ENCODE measurements at regions not wholly inside any gene's neighbourhood (a gene's known extent, or its start where the extent isn't known, plus 50 kb on each side); places are given as distances from the start of the nearest gene placed in this dataset.

DNA sequence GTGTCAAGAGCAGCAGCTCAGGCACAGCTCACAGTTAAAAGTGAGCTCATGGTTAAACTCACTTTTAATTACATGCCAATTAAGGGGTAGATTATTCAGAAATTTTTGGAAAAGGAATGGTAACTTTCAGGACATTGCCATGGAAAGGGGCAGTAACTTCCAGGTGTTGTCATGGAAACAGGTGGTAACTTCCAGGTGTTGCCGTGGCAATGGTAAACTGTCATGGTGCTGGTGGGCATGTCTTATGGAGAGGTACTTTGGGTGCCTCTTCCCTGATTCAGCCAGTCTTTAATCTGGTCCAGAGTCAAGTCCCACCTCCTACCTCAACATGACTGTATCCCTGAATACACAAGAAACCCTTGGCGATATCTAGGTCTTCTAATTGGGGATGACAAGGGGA lies 223.2 kb upstream of the TAS2R1 start:
- Histone ChIP-seq H3K9me3 (replicated peaks) (peaks cover 19% of the 10 kb centered on the region), H3K4me1 (no peaks in the 10 kb centered on the region), H3K27ac (replicated peaks) (no peak overlapping the region), H3K4me3 (no peak overlapping the region), H3K27me3 (ENCODE audit: low read depth) (peaks cover 13% of the 10 kb centered on the region), H3K36me3 (no peaks in the 10 kb centered on the region)
- TF ChIP-seq, protein P1, sequence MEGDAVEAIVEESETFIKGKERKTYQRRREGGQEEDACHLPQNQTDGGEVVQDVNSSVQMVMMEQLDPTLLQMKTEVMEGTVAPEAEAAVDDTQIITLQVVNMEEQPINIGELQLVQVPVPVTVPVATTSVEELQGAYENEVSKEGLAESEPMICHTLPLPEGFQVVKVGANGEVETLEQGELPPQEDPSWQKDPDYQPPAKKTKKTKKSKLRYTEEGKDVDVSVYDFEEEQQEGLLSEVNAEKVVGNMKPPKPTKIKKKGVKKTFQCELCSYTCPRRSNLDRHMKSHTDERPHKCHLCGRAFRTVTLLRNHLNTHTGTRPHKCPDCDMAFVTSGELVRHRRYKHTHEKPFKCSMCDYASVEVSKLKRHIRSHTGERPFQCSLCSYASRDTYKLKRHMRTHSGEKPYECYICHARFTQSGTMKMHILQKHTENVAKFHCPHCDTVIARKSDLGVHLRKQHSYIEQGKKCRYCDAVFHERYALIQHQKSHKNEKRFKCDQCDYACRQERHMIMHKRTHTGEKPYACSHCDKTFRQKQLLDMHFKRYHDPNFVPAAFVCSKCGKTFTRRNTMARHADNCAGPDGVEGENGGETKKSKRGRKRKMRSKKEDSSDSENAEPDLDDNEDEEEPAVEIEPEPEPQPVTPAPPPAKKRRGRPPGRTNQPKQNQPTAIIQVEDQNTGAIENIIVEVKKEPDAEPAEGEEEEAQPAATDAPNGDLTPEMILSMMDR (IDR thresholded peaks at IDR 0.05; ENCODE audit: borderline replicate concordance), result no peak
- no peak for DNase-seq
- intact Hi-C loops (cut with micrococcal nuclease), result no loop called here

GRCh38 chr5:9852671-9853070 lies 222.5 kb upstream of the TAS2R1 start:
- intact Hi-C loops (cut with micrococcal nuclease), result no loop called here
- TF ChIP-seq, protein P1 (IDR thresholded peaks at IDR 0.05; ENCODE audit: borderline replicate concordance), result no peak
- H3K36me3 ChIP-seq, result no peaks in the 10 kb centered on the region
- no peak overlapping the region for H3K4me3 ChIP-seq
- H3K4me1 ChIP-seq, result no peaks in the 10 kb centered on the region
- H3K27me3 ChIP-seq (ENCODE audit: low read depth), result peaks cover 13% of the 10 kb centered on the region
- peaks cover 16% of the 10 kb centered on the region for H3K9me3 ChIP-seq (replicated peaks)
- DNase-seq, result no peak
- no peak overlapping the region for H3K27ac ChIP-seq (replicated peaks)

- intact Hi-C loops (cut with micrococcal nuclease), result no loop called here
Measured at GRCh38 chr5:9851458-9851857, 221.3 kb upstream of the TAS2R1 start.

GRCh38 chr5:9850456-9850855 lies 220.3 kb upstream of the TAS2R1 start:
- H3K27ac ChIP-seq (replicated peaks), result no peak overlapping the region
- intact Hi-C loops (cut with micrococcal nuclease), result no loop called here
- no peaks in the 10 kb centered on the region for H3K36me3 ChIP-seq
- H3K27me3 ChIP-seq (ENCODE audit: low read depth), result peaks cover 13% of the 10 kb centered on the region
- no peak for DNase-seq
- TF ChIP-seq, protein P1 (IDR thresholded peaks at IDR 0.05; ENCODE audit: borderline replicate concordance), result no peak
- no peaks in the 10 kb centered on the region for H3K9me3 ChIP-seq (replicated peaks)
- no peaks in the 10 kb centered on the region for H3K4me1 ChIP-seq
- no peak overlapping the region for H3K4me3 ChIP-seq

More at GRCh38 chr5:9851458-9851857, 221.3 kb upstream of the TAS2R1 start:
- Histone ChIP-seq H3K27ac (replicated peaks) (no peak overlapping the region), H3K4me1 (no peaks in the 10 kb centered on the region), H3K9me3 (replicated peaks) (peaks cover 4% of the 10 kb centered on the region), H3K27me3 (ENCODE audit: low read depth) (peaks cover 13% of the 10 kb centered on the region), H3K4me3 (no peak overlapping the region), H3K36me3 (no peaks in the 10 kb centered on the region)
- DNase-seq, result no peak
- TF ChIP-seq, protein P1 (IDR thresholded peaks at IDR 0.05; ENCODE audit: borderline replicate concordance), result no peak

- peaks cover 8% of the 10 kb centered on the region for H3K27me3 ChIP-seq (ENCODE audit: low read depth)
- DNase-seq, result no peak
- H3K27ac ChIP-seq (replicated peaks), result no peak overlapping the region
- TF ChIP-seq, protein P1 (IDR thresholded peaks at IDR 0.05; ENCODE audit: borderline replicate concordance), result no peak
- intact Hi-C loops (cut with micrococcal nuclease), result no loop called here
- no peak overlapping the region for H3K4me3 ChIP-seq
- H3K4me1 ChIP-seq, result no peaks in the 10 kb centered on the region
- H3K9me3 ChIP-seq (replicated peaks), result peaks cover 2% of the 10 kb centered on the region
- H3K36me3 ChIP-seq, result no peaks in the 10 kb centered on the region
Measured at GRCh38 chr5:9847631-9848030, 217.5 kb upstream of the TAS2R1 start.

DNA sequence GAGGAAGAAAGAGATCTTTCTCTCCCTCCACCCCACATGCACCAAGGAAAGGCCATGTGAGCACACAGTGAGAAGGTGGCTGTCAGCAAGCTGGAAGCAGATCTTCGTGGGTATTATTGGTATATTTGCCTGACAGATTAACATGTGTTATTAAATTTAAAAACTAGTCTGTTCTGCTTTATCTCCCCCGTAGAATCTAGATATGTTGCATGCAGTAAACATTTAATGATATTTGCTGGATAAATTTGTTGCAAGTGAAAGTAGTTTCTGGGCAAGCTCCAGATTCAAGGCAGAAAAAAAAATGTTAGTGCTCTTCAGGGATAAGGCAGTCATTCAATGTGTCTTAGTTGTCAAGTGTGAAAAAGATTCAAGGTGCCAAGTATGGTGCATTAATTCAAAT lies 215.0 kb upstream of the TAS2R1 start:
- Histone ChIP-seq H3K4me3 (no peak overlapping the region), H3K4me1 (no peaks in the 10 kb centered on the region), H3K36me3 (no peaks in the 10 kb centered on the region), H3K27me3 (ENCODE audit: low read depth) (peaks cover 4% of the 10 kb centered on the region), H3K27ac (replicated peaks) (no peak overlapping the region), H3K9me3 (replicated peaks) (peaks cover 22% of the 10 kb centered on the region)
- intact Hi-C loops (cut with micrococcal nuclease), result no loop called here
- no peak for DNase-seq
- TF ChIP-seq, protein P1 (IDR thresholded peaks at IDR 0.05; ENCODE audit: borderline replicate concordance), result no peak

All from left ventricle myocardium inferior (tissue), 1 donor.